ENCODE measurements at regions not wholly inside any gene's neighbourhood (a gene's known extent, or its start where the extent isn't known, plus 50 kb on each side); places are given as distances from the start of the nearest gene placed in this dataset.

DNA sequence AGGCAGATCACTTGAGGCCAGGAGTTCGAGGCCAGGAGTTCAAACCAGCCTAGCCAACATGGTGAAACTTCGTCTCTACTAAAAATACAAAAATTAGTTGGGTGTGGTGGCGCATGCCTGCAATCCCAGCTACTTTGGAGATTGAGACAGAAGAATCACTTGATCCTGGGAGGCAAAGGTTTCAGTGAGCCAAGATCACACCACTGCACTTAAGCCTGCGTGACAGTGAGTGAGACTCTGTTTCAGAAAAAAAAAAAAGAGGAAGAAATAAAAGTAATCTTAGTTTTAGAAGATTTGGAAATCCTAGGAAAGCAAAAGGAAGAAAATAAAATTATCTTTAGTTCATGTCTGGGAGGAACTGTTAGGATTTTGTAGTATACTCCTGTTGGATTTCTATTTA is 77.2 kb downstream of the IL12A start (continued):
- TF ChIP-seq, protein P1, sequence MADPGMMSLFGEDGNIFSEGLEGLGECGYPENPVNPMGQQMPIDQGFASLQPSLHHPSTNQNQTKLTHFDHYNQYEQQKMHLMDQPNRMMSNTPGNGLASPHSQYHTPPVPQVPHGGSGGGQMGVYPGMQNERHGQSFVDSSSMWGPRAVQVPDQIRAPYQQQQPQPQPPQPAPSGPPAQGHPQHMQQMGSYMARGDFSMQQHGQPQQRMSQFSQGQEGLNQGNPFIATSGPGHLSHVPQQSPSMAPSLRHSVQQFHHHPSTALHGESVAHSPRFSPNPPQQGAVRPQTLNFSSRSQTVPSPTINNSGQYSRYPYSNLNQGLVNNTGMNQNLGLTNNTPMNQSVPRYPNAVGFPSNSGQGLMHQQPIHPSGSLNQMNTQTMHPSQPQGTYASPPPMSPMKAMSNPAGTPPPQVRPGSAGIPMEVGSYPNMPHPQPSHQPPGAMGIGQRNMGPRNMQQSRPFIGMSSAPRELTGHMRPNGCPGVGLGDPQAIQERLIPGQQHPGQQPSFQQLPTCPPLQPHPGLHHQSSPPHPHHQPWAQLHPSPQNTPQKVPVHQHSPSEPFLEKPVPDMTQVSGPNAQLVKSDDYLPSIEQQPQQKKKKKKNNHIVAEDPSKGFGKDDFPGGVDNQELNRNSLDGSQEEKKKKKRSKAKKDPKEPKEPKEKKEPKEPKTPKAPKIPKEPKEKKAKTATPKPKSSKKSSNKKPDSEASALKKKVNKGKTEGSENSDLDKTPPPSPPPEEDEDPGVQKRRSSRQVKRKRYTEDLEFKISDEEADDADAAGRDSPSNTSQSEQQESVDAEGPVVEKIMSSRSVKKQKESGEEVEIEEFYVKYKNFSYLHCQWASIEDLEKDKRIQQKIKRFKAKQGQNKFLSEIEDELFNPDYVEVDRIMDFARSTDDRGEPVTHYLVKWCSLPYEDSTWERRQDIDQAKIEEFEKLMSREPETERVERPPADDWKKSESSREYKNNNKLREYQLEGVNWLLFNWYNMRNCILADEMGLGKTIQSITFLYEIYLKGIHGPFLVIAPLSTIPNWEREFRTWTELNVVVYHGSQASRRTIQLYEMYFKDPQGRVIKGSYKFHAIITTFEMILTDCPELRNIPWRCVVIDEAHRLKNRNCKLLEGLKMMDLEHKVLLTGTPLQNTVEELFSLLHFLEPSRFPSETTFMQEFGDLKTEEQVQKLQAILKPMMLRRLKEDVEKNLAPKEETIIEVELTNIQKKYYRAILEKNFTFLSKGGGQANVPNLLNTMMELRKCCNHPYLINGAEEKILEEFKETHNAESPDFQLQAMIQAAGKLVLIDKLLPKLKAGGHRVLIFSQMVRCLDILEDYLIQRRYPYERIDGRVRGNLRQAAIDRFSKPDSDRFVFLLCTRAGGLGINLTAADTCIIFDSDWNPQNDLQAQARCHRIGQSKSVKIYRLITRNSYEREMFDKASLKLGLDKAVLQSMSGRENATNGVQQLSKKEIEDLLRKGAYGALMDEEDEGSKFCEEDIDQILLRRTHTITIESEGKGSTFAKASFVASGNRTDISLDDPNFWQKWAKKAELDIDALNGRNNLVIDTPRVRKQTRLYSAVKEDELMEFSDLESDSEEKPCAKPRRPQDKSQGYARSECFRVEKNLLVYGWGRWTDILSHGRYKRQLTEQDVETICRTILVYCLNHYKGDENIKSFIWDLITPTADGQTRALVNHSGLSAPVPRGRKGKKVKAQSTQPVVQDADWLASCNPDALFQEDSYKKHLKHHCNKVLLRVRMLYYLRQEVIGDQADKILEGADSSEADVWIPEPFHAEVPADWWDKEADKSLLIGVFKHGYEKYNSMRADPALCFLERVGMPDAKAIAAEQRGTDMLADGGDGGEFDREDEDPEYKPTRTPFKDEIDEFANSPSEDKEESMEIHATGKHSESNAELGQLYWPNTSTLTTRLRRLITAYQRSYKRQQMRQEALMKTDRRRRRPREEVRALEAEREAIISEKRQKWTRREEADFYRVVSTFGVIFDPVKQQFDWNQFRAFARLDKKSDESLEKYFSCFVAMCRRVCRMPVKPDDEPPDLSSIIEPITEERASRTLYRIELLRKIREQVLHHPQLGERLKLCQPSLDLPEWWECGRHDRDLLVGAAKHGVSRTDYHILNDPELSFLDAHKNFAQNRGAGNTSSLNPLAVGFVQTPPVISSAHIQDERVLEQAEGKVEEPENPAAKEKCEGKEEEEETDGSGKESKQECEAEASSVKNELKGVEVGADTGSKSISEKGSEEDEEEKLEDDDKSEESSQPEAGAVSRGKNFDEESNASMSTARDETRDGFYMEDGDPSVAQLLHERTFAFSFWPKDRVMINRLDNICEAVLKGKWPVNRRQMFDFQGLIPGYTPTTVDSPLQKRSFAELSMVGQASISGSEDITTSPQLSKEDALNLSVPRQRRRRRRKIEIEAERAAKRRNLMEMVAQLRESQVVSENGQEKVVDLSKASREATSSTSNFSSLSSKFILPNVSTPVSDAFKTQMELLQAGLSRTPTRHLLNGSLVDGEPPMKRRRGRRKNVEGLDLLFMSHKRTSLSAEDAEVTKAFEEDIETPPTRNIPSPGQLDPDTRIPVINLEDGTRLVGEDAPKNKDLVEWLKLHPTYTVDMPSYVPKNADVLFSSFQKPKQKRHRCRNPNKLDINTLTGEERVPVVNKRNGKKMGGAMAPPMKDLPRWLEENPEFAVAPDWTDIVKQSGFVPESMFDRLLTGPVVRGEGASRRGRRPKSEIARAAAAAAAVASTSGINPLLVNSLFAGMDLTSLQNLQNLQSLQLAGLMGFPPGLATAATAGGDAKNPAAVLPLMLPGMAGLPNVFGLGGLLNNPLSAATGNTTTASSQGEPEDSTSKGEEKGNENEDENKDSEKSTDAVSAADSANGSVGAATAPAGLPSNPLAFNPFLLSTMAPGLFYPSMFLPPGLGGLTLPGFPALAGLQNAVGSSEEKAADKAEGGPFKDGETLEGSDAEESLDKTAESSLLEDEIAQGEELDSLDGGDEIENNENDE (IDR thresholded peaks at IDR 0.05; ENCODE audit: insufficient replicate concordance, low read length), result no peak
- TF ChIP-seq SIN3A (conservative IDR thresholded peaks at IDR 0.05 in 1 of 2, IDR thresholded peaks at IDR 0.05 in 1 of 2; ENCODE audit: low read depth in 1 of 2, low read length in 2 of 2) (no peak), RFX5 (IDR thresholded peaks at IDR 0.05; ENCODE audit: borderline replicate concordance, low read depth, low read length) (no peak), JUN (IDR thresholded peaks at IDR 0.05; ENCODE audit: low read depth, low read length) (no peak), TEAD4 (IDR thresholded peaks at IDR 0.05; ENCODE audit: low read depth, low read length) (no peak), TCF12 (IDR thresholded peaks at IDR 0.05; ENCODE audit: low read depth, low read length) (no peak), KDM1A (IDR thresholded peaks at IDR 0.05; ENCODE audit: borderline replicate concordance, low read length) (no peak), TAF1 (IDR thresholded peaks at IDR 0.05; ENCODE audit: low read depth, low read length) (no peak), NRF1 (IDR thresholded peaks at IDR 0.05; ENCODE audit: low read depth, low read length) (no peak), GTF2F1 (IDR thresholded peaks at IDR 0.05; ENCODE audit: borderline replicate concordance, low read depth, low read length) (no peak), EP300 (IDR thresholded peaks at IDR 0.05; ENCODE audit: borderline replicate concordance in 1 of 2, low read depth in 2 of 2, low read length in 2 of 2) (no peak), SRF (IDR thresholded peaks at IDR 0.05; ENCODE audit: low read depth, low read length) (no peak)

Data from H1 (cell line).